ENCODE measurements at regions not wholly inside any gene's neighbourhood (a gene's known extent, or its start where the extent isn't known, plus 50 kb on each side); places are given as distances from the start of the nearest gene placed in this dataset.
"Not testable (repeated sequence)": the region's sequence is repeated elsewhere in the genome, so short reads cannot be mapped to it uniquely, and the experiment has no call there.

DNA sequence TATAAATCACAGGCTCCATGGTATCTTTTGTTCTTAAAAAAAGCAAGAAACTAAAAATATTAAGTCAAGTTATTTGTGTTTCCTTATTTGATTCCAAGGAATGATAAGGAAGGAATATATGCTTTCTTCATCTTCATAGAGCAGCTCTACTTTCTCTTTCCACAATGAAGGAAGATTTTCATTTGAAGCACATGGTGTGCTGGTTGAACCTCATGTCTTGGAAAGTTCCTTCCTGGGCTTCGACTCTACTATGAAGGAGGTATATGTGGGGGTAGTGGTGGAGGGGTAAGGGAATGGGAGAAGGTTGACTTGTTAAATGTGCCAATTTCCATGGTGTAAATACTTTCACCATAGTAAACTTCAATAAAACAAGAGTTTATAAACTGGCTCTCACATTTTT, 698.0 kb downstream of the CETN3 start:
- no peak for DNase-seq

DNA sequence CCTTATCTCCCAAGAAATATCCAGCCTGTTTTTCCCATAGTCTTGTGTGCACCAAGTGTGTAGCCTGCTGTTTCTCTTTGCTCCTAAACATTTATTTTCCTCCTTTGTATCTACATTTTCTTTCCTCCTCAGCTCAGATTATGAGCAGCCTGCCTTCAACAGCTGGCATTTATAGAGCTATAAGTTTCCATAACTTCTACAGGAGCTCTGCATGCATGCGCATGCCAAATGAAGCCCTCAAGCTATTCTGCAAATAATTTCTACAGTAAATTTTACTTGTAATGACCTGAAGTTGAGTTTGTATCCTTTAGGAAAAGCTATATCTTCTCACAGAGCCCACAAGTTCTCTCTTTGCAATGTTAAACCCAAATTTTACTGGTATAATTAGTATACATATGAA, 699.5 kb downstream of the CETN3 start:
- DNase-seq, result no peak

DNA sequence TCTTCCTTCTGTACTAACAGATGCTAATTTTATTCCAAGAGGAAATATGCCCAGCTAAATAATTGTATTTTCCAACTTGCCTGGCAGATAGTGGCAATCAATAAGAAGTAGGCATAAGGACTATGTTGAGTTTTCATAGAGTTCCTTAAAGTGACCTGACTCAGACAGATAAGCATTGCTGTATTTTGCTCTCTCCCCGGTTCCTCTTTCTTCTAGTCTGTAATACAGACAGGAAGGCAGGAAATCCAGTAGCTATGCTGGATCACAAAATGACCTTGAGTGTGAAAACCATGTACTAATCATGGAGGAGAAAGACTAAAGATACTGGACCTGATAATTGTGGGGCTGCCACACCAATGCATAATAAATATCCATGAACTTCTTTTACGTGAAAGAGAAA, 701.7 kb downstream of the CETN3 start:
- DNase-seq, result no peak

DNA sequence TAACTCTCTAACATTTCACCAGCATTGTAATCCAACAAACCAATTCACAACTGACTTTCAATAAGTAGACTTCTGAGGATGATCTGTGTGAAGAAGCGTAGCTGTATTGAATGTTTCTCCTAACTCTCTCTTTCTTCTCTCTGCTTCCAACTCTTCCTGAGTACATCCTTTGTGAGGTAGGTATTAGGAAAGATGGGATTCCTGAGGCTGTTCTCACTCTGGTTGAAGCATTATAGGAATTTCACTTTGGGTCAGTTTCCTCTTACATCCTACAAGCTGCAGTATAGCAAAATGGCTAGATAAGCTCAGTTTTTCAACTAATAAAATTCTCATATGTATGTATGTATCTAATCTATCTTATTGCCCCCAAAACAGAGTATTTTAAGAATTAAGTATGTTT, 702.8 kb downstream of the CETN3 start:
- DNase-seq, result no peak

DNA sequence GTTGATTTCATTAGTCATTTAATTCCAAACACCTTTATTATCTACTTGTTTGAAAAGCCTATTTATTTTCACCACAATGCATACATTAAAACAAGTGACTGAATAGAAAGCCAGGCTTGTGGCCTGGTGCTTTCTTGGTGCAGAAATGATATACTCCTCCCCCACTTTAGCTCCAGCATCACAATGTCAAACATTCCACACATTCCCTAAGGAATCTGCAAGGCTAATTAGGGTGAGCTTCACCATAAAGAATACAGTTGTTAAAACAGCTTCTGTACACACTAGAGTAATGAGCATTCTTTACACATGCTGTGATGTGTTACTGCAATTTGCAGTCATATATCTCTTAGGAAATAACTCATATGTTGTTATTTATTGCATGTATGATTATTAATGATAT, 705.7 kb downstream of the CETN3 start:
- no peak for DNase-seq

DNA sequence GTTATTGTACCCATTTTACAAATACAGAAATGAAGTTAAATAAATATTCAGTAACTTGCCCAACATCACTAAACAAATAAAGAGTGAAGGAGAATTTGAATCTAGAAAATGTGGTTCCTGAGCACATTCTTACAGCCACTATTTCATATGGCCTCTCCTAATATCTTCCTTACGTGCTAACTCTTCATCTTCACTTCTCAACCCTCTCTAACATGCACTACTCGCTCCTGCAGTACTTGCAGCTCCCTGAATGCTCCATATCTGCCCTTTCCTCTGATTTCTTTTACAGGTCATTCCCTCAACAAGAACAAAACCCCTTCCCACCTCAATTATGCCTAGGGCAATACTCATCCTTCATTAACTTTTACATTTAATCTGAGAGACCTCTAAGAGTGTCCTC, 711.5 kb downstream of the CETN3 start:
- no peak for DNase-seq

DNA sequence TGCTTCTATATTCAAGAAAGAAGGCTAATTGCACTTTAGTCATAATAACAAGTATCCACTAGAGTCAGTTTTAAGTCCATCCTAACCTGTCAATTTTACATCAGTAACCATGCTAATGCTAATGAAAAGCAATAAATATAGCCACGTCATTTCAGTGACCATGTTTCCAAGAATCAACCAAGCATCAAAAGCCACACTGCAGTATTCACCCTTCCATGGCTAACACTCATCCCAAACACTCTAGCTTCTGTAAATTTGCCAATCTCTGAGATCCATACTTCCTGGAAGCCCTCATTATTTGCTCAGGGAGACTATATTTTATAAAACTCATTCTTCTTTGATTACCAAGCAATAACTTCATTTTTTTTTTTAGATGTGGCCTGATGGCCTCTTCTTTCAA, 712.0 kb downstream of the CETN3 start:
- no peak for DNase-seq

DNA sequence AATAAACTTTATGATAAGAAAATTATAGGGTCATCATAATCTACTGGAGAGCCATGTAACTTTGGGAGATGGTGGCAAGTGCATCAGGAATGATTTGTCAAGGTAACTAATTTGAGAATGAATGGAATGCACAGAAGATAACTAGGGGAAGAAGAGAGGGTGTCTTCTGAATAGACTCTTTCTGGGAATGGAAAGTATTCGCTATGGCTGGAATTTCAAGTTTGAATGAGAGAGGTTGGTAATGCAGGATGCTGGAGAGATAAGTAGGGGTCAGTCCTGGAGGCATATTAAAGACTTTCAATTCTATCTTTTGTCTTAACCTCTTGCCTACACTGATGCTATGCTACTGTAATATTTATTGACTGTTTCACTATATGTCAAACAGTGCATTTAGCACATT, 714.2 kb downstream of the CETN3 start:
- no peak for DNase-seq

DNA sequence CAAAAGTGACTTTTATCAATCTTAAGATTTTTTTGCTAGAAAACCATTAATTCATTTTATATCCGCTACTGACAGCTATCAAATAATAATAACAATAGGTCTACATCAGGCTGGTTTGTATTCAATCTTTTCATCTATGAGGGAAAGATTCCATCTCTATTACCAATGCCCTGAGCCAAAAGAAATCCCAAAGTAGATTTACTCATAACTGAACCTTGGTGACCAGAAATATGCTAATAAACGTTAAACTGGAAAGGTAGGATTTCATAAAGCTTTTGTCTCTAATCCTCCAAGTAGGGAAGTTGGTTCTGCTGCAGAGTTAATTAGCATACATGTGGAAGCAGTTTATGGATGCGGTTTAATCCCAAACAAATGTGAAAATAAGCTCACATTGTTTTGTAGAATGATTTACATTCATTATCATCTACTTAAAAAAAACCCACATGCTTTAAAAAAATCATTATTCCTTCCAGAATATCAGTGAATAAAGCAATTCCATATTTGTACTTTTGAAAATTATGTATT, 715.5 kb downstream of the CETN3 start:
- DNase-seq, result no peak

DNA sequence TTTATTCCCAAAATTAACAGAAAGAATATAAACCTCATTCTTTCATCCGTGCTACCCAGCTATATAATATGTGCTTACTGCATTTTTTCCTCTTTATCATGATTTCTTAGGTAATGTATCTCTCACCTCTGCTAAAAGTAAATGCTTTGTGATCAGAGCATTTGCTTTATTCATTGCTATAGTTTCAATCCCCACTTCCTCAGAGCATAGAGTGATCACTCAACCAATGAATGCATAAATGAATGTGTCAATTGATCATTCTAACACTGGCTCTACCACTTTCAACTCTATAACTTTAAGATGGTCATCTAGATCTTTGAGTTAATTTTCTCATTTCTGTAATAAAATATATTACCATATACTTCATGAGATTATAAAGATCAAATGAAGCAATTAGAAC, 719.2 kb downstream of the CETN3 start:
- no peak for DNase-seq

DNA sequence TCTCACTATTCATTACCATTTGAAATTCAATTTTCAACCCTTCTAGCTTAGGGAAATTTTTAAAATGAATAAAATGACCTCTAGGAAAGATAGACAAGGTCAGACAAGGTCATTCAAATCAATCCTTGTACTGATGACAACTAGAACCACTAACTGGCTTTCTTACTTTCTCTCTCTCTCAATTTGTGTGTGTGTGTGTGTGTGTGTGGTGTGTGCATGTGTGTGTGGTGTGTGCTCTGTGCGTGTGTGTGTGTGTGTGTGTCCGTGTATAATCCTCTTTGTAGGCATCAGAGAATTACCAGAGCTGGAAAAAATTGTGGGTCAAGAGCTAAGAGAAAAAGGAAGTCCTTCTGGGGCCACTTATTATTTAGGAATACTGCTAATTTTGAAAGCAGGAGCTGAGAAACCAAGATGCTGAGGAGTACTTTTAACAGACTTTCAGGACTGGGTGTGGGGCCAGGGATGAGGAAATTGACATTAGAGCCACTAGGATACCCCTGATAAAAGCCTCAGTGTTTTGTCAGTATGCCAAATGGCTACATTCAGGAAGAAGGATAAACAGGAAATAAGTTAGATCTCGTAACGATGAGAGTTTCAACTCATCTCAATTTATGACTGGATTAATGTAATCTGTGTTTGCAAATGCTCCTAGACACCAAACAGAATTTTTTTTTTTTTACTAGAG, 723.3 kb downstream of the CETN3 start:
- no peak for DNase-seq

DNA sequence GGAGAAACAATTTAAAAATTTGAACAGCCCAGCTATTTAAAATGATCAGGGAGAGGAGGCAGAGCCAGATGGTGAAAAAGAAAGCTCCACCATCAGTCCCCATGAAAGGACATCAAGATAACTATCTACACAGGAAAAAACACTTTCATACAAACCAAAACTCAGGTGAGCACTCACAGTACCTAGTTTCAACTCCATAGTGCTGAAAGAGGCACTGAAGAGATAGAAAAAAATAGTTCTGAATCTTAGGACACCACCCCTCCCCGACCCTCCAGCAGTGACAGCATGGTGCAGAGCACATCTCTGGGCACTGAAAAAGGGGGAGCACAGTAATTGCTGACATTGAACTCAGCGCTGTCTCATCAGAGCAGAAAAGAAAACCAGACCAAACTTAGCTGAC, 732.9 kb downstream of the CETN3 start:
- no peak for DNase-seq

DNA sequence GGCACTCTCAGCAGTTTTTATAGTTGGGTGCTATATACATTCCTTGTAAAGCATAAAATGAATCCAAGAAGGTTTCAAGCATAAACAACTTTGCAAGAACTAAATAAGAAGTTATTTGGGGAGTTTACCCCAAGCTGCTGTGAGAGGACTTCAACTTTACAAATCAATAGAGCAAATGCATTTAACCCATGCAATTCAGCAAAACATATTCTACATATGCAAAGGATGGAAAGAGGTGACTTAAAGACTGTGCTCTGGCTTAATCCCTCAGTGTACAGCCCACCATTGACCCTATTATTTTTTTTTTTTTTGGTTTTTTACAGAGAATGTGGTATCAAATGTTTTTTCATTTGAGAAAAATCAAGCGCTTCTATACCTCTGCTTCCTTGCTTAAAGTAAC, 736.5 kb downstream of the CETN3 start:
- DNase-seq, result no peak

DNA sequence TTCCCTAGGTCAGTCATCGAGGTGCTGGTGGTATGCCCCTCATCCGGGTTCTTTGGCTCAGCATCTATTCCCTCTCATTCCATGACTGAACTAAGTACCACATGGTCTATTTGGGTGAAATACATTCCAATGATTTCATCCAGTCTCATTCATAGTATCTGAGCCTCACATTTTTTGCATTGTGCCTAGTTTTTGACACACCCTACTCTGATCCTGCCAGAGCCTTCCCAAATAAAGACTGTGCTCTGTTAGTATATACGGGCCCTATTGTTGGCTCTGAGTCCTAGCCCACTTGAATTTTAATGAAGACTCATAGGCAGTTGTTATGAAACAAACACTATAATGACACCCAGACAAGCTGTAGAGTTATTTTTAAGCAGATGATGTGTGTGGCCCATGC, 740.7 kb downstream of the CETN3 start:
- DNase-seq, result no peak

DNA sequence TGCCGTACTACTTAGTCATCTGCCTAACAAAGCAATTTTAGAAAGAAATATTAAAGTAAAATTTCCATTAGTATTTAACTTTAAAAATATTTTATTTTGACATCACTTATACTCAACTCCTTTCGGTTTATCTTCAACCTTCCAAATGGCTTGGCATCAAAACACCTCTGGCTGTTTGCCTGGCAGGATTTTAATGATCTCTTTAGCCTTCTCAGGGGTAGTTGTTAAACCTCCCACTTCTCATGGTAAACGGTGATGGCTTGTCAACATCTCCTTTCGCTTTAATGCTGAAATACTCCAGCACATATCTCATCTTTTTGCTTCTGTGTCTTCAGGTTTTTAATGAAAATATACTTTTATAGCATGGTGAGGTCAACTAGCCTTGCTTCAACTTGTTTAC, 747.1 kb downstream of the CETN3 start:
- DNase-seq, result no peak

DNA sequence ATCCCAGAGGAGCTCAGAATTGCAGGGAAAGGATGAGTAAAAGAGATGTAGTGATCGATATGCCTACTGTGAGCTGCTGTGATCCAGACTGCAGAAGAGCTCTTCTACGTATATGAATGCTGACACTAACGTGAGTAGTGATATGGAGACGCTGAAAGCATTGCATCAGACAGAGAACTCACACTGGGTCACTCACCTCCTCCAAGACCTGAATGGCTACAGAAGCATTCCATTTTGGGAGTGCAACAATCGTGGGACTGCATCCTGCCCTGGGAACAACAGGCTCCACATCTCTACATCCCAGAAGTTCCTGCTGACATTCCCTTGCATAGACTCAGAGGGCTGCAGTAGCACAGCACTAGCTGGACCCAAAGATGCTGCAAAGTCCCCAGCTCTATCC, 755.9 kb upstream of the MEF2C start:
- DNase-seq, result no peak

DNA sequence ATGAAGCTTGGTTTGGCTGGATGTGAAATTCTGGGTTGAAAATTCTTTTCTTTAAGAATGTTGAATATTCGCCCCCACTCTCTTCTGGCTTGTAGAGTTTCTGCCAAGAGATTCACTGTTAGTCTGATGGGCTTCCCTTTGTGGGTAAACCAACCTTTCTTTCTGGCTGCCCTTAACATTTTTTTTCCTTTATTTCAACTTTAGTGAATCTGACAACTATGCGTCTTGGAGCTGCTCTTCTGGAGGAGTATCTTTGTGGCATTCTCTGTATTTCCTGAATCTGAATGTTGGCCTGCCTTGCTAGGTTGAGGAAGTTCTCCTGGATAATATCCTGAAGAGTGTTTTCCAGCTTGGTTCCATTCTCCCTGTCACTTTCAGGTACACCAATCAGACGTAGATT, 751.2 kb upstream of the MEF2C start:
- DNase-seq, result not testable (repeated sequence)

DNA sequence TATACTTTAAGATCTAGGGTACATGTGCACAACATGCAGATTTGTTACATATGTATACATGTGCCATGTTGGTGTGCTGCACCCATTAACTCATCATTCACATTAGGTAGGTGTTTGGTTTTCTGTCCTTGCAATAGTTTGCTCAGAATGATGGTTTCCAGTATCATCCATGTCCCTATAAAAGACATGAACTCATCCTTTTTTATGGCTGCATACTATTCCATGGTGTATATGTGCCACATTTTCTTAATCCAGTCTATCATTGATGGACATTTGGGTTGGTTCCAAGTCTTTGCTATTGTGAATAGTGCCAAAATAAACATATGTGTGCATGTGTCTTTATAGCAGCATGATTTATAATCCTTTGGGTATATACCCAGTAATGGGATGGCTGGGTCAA, 747.1 kb upstream of the MEF2C start:
- DNase-seq, result not testable (repeated sequence)

DNA sequence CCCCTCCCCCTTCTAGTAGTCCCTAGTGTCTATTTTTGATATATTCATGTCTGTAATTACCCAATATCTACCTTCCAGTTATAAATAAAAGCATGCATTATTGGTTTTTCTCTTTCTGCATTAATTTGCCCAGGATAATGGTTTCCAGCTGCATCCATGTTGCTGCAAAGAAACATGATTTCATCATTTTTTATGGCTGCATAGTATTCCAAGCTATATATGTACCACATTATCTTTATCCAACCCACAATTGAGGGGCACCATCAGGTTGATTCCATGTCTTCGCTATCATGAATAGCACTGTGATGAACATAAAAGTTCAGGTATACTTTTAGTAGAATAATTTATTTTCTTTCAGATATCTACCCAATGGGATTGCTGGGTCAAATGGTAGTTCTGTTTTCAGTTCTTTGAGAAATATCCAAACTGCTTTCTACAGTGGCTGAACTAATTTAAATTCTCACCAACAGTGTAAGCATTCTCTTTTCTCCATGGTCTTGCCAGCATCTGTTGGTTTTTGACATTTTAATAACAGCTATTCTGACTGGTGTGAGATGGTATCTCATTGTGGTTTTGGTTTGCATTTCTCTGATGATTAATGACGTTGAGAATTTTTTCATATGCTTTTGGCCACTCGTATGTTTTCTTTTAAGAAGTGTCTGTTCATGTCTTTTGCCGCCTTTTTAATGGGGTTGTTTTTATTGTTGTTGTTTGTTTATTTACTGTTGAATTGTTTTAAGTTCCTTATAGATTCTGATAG, 746.1 kb upstream of the MEF2C start:
- DNase-seq, result no peak

DNA sequence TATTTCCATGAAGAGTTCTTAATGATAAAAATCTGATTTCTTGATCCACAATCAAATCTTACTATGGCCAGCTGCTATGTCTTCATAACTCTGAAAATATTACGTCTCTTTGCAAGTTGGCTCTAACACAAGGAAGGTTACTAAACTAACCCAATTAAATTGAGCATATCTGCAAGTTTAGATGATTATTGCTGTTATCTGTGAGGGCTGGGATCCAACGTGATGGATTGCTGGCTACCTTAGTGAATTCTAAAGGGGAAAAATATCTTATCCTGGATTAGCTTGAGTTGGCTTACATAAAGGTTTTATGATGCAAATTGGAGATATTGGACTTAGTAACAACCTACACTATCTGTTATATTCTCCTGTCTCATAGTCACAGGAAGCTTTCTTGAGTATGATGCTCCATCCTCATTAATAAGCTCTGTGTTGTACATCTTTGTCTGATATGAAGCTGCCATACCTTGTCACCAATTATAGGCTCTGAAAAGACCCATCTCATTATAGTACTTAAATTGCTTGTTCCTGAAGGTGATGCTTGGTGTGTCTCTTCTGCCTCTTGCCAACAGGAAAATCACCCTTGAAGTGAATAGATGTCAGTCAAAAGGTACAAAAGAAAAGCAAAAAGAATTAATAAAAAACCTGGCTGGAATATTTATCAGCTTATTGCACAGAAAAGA, 733.0 kb upstream of the MEF2C start:
- no peak for DNase-seq

DNA sequence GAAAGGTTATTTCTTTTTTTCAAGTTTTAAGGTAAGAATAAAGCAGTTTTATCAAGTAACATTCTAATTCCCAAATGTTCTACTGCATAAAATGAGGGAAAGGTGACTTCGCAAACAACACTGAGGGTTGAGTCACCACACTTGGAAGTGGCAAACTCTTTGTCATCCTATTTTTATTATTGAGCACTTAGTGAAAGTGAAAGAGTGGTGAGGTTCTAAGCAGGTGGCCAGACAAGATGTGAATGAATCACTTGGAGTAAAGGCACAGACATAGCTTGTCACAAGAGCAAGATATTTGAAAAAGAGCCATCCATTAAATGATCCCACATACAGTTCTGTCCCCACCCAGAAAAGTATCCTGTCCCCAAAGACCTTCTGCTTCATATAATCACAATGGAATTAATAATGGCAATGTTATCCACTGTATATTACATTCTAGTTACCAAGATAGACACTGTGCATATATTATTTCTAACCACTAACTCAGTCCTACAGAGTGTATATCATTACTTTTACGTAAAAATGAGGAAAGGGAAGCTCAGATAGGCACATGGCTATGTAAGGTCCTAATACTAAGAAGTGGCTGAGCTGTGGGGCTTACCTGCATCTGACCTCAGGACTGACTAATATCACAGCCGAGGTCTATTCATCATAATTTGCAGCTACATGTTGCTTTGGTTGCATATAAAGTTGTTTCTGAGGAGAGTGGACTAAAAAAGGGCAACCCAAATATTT, 730.4 kb upstream of the MEF2C start:
- DNase-seq, result no peak

DNA sequence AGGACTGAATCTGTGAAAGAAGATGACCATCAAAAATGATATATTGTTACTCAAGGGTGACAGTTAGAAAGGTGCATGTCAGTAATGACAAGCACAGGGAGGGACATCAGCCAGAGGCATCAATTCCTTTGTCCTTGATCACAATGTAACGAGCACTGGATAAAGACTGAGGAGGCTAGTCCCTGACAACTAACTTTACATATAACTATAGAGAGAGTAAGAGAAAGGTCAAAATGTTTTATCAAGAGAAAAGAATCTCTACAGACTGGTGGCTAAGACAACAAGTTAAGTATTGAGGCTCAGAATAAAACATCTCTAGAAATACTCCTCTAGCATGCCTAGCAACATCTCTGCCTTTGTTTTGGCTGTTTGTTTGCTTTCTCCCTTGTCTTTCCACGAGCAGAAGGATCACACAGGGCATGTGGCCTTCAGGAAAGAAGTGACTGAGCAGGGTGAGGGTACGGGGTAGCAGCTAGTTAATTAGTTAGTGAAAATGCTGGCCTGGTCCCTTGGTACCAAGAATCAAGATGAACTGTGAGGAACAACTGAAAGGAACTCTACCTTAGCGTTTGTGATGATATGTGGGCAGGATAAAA, 724.1 kb upstream of the MEF2C start:
- DNase-seq, result no peak

DNA sequence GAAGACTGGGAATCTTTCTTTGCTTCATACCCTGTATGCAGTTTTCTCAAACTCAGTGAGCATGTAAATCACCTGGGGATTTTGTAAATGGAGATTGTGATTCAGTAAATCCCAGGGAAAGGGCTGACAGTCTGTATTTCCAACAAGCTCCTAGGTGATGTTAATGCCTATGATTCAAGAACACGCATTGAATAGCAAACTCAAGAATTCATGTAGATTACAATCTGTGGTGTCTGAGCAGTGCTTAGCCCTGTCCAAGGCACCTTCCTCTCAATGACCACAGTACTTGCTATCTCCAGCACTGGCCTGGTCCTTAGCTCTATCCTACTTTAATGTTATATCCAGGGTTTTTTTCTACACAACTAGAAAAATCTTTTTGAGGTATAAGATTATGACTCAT, 721.4 kb upstream of the MEF2C start:
- DNase-seq, result no peak

Data from CD4-positive, alpha-beta T cell treated with Interleukin-17A for 1 hour (primary cell).